Sigmoid colon (tissue), 4 donors: ENCODE measurements at regions not wholly inside any gene's neighbourhood (a gene's known extent, or its start where the extent isn't known, plus 50 kb on each side); places are given as distances from the start of the nearest gene placed in this dataset.

Experiments
- EP300 ChIP-seq, 4 donors: sonication (generic); formaldehyde crosslinking; IDR thresholded peaks; one replicate each; pipeline ENCODE4 v1.6.1; 2017; ENCODE audit warnings: antibody characterized with exemption in 4 of 4
- TF ChIP-seq, protein P1 (sequence below), 4 experiments: fragments of 450-650 bp in 3 of 4; fragments of 200-600 bp in 1 of 4; IDR thresholded peaks; one replicate each; pipeline ENCODE4 v1.5.1; 2016 to 2019; ENCODE audit warnings: antibody characterized with exemption in 4 of 4, mild to moderate bottlenecking in 3 of 4, moderate library complexity in 2 of 4

DNA sequence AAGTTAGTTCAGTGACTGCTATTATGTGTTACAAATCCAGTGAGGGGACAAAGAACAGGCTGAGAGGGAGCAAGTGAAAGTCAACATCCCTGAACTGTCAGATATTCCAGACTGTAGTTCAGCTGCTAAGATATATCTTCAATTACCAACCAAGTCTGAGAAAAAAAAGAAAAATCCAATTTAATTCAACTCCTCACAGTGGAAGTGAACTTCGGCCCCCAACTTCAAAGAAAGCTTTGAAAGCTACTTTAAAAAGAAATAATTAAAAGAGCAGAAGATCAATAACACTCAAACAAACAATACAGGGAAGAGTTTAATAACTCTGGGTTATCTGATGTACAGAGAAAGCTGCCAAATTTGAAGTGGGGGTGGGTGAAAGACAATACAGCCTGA lies 174.0 kb downstream of the SERPINI1 start:
- no peak for TF ChIP-seq EP300 (IDR thresholded peaks at IDR 0.05)
- TF ChIP-seq, protein P1, sequence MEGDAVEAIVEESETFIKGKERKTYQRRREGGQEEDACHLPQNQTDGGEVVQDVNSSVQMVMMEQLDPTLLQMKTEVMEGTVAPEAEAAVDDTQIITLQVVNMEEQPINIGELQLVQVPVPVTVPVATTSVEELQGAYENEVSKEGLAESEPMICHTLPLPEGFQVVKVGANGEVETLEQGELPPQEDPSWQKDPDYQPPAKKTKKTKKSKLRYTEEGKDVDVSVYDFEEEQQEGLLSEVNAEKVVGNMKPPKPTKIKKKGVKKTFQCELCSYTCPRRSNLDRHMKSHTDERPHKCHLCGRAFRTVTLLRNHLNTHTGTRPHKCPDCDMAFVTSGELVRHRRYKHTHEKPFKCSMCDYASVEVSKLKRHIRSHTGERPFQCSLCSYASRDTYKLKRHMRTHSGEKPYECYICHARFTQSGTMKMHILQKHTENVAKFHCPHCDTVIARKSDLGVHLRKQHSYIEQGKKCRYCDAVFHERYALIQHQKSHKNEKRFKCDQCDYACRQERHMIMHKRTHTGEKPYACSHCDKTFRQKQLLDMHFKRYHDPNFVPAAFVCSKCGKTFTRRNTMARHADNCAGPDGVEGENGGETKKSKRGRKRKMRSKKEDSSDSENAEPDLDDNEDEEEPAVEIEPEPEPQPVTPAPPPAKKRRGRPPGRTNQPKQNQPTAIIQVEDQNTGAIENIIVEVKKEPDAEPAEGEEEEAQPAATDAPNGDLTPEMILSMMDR (IDR thresholded peaks at IDR 0.05) = no peak
